ENCODE measurements at regions not wholly inside any gene's neighbourhood (a gene's known extent, or its start where the extent isn't known, plus 50 kb on each side); places are given as distances from the start of the nearest gene placed in this dataset.

DNA sequence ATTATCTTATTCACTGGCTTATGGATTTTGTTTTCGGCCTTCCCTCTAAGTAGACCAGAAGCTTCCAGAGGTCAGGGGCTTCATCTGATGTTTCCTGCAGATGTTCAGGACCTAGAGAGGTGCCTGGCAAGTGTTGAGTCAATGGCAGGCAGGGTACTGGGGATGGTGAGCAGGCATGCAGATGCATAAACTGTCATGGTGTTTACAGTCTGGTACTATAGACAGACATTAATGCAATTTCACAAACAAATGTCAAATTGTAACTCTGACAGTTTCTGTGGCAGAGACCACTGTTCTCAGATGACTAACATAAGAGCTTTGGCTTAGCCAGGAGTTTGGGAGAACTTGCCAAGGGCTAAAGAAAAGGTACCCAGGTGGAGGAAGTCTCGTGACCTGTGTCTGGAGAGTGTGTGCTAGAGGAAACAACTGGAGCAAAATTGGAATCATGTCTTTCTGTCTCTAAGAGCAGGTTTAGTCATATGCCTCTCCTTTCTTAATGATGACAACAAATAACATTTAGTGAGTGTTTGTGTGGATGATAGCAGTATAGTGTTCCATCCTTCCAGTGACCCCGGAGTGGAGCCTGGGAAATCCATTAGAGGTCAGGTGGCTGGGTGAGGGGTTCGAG lies 53.7 kb upstream of the TRAK1 start:
- DNase-seq (ENCODE audit: low read depth in 2 of 2) = no peak

DNA sequence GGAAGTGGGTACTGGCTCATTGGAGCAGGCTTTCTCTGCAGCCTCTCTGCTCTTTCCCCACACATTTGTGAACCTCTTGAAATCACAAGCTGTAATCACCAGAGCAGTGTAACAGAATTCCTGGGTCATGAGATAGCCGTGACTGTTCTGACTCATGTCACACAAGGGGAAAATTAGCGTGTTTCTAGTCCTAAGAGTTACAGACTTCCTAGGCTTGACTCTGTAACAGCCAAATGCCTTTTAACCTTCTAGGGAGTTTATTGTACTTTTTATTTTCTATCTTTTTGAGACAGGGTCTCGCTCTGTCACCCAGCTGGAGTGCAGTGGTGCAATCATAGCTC lies 54.7 kb upstream of the TRAK1 start:
- no peak for DNase-seq (ENCODE audit: low read depth in 2 of 2)

DNA sequence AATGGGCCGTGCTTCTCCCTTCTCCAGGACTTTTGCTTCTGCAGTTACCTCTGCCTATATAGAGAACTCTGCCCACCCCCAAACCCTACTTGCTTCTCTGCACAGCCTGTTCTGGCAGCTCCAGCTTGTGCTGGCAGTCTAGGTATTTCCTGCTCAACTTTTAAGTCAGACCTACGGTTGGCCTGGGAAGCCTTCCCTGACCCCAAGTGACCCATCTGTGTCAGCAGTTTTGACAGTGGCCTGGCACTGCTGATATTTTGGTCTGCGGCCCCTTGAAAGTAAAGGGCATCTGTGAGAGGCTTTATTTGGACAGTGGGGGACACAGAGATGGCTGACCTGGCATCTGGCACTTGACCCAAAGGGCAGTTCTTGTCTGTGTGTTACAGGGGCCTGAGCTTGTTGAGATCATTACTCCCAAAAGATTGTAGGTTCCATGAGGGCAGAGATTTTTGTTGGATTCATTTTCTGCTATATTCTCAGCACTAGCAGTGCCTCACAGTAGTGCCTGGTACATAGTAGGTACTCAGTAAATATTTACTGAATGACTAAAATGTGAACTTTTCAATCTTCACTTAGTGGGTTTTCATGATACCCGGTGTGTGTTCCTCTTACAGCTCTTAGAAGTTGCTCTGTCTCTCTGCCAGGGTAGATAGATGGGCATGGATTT lies 55.2 kb upstream of the TRAK1 start:
- DNase-seq (ENCODE audit: low read depth in 2 of 2) = no peak

DNA sequence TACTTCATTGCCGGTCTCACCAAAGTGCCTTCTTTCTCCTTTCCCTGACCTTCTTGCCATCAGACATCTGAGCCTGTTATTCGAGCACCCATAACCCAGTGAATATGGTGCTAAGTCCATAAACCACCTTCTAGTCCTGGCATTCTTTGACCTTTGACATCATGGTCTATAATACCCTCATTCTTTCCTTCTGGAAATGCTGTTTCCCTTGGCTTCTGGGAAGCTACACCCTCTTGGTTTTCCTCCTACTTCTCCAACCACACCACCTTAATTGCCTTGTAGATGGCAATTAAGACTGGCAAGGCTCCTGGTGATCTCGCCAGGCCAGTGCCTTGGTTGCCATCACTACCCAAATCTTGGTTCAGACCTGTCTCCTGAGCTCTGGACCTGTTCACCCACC lies 56.1 kb upstream of the TRAK1 start:
- no peak for DNase-seq (ENCODE audit: low read depth in 2 of 2)

DNA sequence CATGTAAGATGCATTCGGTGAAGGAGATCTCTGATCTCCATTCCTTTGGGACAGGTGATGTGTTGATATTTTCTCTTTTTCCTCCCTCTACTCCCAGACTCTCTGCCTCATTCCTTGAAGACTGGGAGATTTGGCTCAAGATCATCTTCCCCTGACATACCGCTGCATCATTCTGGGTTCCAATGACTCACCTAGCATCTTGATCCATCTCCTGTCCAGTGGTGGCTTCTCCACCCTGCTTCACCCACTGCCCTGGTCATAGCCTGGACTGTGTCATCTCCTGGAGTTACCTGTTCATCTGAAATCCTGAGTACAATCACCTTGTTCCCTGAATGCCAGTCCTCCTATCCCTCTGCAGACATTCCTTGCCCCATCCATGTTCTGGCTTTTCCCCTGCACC lies 57.4 kb upstream of the TRAK1 start:
- DNase-seq (ENCODE audit: low read depth in 2 of 2) = no peak

DNA sequence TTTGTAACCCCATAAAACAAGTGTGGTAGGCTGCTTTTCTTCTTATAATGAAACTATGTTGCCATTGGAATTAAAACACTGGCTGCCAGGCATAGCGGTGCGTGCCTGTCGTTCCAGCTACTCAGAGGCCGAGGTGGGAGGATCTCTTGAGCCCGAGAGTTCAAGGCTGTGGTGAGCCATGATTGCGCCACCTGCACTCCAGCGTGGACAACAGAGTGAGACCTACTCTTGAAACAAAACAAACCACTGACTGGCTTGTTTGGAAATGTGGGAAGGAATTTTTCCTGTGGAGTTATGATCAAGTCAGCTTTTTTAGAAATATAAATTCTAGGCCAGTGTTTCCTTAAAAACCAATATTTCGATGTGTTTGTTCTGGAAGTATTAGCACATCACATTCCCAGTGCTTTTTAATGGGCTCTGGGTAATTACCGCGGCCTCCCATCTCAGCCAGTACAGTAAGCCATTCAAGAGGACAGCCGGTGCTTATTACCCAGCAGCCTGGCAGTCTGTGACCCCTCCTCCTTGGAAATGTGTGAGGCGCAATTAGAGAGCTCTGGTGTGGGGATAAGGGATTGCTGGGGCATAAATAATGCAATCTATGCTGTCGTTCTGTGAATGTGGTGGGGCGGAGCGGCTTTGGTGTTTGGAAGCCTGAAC lies 58.3 kb upstream of the TRAK1 start:
- no peak for DNase-seq (ENCODE audit: low read depth in 2 of 2)

DNA sequence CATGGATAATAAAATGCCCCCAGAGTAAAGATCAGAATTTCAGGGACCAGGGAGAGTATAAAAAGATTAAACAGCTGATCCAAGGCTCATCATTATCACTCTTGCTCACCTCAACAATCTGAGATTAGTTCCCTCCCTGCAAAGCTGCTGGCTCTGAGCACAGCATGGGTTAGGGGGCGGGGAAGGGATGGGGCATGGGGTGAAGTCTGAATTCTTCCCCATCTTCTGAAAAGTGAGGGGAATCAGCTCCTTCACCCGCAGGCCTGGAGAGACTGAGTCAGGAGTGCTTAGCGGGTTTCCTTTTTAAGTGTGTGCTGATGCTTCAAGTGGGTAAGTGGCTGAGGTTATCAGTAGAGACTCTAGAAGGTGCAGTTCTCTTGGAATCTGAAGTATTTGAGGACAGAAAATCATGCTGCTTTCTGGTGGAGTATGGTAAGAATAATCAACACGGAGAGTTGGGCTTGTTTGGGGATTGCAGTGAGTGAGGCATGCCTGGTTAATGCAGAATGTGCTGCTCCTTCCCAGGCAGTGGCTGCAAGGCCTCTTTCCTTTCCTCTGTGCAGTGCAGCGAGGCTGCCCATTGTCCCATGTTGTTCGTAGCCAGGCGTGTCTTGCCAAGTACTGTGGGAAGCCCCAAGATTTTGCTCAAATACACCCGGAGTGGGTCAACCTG lies 59.2 kb upstream of the TRAK1 start:
- no peak for DNase-seq (ENCODE audit: low read depth in 2 of 2)

DNA sequence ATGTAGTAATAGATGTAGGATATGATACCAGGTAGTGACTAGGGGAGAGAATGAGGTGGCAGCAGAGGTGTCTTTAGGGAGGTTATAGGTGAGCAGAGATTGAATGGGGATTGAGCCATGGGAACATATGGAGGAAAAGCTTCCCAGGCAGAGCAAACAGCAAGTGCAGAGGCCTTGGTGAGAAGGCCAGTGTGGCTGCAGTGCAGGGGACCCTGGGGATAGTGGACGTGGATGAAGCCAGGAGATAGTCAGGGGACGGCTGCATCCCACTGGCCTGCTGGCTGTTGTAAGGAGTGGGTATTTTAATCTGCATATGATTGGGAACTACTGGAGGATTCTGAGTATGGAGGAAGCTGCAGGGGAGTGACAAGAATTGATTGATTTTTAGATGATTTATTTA lies 62.7 kb upstream of the TRAK1 start:
- DNase-seq (ENCODE audit: low read depth in 2 of 2) = no peak

DNA sequence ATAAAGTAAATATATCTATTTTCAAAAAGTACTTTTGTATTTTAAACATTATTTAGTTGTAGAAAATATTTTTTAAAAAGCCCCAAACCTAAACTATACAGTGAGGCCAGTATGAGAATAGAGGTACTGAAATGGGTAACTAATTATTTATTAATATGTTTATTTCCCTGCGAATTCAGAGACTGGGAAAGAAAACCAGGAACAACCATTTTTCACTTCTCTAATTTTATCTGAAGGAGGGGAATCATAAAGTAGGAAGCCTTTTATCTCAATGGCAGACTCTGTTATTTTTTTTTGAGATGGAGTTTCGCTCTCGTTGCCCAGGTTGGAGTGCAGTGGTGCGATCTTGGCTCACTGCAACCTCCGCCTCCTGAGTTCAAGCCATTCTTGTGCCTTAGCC lies 63.6 kb upstream of the TRAK1 start:
- no peak for DNase-seq (ENCODE audit: low read depth in 2 of 2)

DNA sequence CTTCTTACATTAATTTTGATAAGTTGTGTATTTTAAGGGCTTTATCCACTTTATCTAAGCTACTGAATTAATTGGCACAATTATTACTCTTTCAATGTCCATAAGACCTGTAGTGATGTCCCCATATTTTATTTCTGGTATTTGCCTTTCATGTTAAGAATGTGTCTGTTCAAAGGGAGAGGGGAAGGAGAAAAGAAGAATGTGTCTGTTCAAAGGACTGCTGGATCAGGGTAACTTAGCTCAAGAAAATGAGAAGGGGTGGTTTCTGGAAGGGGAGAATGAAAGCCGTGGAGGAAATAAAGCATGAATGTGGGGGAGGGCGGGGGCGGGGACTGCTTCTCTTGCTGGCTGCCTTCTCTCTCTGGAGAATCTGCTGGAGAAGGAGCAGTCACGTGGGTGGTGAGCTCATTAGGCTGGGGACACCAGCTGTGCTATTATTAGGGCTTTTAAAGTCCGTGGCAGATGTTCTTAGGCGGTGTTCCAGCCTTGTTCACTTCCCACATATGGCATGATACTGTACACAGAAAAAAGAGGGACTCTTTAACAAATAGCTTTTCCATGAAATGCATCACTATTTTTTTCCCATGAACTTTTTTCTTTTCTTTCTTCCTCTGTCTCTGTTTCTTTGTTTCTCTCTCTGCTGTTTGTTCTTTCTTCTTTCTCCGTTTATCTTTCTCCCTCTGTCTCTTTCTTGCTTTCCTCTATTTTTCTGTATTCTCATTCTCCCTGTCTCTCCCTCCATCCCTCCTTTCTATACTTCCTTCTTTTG lies 63.7 kb upstream of the ULK4 start:
- peak in 1 of 2 donors; percentile 12 for DNase-seq (ENCODE audit: low read depth in 2 of 2)

DNA sequence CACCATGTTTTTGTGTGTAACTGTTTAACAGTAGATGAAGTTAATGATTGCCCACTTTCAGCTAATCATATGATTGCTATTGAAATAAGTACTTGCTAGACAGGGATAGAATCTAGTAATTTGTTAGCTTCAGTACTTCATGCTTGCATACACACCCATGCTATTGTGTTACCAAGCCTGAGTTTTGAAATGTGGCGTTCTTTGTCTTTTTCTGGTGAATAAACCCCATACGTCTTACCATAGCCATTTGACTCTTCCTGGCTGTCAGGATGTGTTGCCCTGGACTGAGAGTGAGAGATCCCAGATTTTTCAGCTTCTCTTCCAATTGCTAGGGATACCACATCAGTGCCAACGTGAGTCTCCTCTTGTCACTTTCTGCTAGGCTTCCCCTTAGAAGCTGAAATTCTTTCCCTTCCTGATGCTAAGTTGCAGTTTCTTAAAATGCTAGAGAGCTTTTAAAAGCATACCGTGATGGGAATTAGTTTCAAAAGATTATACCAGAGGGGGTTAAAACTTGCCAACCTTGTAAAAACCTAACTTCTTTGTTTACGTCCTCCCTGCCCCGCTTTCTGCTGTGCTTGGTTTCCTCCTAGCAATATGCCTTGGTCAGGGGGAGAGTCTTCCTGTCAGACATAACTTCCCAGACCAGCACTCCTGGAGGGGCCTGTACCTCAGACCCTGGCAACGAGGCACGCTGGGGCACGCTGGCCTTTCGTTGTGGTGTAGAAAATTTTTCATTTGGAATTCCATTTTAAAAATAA lies 62.9 kb upstream of the ULK4 start:
- DNase-seq (ENCODE audit: low read depth in 2 of 2) = no peak

DNA sequence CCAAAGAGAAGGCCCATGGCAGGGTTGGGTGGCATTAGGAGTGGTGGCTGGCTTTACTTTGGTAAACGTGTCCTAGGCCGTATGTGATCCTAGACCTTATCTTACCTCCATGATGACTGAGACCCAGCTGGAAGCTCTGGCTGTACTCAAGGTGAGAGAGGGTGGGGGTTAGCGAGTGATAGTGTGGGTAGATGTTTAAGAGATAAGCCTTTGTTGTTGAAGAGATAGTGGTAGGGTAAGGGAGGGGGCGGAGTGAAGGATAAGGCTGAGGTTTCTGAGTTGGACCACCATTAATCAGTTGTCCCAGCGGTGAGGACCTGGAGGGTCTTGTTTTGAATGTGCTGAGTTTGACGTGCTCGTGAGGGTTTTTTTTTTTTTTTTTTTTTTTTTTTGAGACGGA lies 61.5 kb upstream of the ULK4 start:
- no peak for DNase-seq (ENCODE audit: low read depth in 2 of 2)

DNA sequence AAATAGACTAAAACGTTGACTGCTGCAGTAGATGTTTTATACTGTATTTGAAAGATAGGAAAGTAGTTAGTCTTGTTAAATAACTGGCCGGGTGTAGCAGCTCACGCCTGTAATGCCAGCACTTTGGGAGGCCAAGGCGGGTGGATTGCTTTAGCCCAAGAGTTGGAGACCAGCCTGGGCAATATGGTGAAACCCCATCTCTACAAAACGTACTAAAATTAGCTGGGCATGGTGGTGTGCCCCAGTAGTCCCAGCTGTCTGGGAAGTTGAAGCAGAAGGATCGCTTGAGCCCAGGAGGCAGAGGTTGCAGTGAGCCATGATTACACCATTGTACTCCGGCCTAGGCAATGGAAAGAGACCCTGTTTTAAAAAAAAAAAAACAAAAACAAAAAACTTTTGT lies 60.5 kb upstream of the ULK4 start:
- no peak for DNase-seq (ENCODE audit: low read depth in 2 of 2)

DNA sequence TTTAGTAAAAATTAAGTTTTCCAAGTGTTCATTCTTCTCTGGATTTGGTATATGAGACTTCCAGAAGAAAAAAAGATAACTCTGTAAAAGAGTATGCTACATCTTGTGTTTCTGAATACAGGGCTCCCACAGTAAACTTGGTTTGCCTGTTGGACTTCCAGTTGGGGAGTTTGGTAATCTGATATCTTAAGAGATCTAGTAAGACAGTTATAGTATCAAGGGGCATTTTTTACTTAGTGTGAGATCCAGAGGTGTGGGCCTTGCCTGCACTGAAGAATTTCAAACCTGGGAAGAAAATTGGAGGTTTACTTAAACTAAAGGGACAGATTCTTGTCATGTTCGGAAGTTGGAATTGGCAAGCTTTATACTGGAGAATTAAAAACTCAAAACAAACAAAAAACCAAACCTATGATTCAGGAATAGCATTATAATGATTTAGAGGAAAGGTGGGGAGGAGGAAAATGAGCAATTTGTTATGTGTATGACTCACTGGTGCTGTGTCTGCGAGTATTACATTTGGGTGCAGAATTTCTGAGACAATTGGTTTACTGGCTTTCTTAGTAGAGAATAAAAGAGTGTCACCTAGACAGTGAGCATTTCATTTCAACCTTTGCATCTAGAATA lies 58.9 kb upstream of the ULK4 start:
- no peak for DNase-seq (ENCODE audit: low read depth in 2 of 2)

DNA sequence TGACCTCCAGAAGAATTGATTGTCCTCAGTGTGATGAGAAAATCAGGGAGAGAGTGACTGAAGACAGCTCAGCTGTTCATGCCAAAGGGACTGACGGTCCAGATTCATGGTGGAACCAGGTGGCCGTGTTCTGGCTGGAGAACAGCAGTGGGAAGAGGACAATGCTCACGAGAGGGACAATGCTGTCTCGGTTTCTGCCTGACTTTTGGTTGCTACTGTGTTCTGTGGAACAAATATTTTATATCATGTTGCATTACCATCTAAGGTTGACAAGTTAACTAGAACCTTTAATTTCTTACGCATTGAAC lies 58.0 kb upstream of the ULK4 start:
- DNase-seq (ENCODE audit: low read depth in 2 of 2) = no peak

DNA sequence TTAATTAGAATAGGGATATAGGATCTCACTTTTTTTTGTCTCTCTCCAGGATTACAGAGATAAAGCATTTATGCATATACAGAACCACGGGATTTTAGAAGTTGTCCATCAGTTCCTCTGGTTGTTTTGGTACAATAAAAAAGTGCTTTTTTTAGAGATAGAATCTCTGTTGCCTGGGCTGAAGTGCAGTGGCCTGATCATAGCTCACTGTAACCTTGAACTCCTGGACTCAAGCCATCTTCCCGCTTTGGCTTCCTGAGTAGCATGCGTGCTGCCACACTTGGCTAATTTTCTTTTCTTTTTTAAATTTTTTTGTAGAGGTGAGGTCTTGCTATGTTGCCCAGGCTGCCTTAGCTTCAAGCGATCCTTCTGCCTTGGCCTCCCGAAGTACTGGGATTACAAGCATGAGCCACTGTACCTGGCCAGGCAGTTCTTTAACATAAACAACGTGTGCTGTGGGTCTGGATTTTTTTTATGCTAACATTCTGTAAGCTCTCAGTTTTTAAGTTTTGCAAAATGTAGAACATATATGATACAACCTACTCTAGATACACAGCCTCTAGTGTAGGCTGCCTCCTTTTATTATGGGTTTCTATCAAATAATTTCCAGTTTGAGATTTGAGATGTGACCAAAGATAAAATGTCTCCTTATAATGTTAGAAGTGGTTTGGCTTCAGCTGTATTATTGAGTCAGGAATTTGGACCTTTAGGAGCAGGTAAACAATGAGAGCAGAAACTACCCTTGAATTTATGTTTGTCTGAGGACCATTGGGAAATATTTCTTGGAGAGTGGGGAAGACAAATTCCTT lies 57.4 kb upstream of the ULK4 start:
- no peak for DNase-seq (ENCODE audit: low read depth in 2 of 2)

DNA sequence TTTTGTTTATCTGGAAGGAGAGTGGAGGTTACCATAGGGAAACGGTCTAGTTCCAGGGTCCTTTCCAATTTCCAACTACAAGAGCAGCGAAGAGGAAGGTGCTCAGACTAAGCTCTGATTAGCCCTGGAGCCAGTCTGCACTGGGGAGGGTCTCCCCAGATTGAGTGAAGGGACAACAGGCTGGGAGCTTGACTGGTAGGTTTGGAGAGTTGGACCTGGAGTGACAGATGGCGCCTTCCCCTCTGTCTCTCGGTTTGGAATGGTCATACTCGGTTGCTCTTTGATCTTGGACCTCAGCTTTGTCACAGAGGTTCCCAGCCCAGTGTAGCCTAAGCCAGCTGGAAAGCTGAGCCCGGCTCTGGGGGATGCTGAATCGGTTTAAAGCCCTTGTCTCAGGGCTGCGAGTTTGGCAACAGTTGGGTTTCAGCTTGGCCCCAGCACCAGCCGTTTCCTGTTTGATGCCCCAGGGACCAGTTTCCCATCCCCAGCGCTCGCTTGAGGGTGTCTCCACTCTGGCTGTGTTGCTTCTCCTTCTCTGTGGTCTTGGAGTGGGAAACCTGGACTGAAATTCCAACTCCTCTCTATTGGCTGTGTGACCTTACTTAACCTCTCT lies 53.1 kb upstream of the ULK4 start:
- DNase-seq (ENCODE audit: low read depth in 2 of 2) = no peak

DNA sequence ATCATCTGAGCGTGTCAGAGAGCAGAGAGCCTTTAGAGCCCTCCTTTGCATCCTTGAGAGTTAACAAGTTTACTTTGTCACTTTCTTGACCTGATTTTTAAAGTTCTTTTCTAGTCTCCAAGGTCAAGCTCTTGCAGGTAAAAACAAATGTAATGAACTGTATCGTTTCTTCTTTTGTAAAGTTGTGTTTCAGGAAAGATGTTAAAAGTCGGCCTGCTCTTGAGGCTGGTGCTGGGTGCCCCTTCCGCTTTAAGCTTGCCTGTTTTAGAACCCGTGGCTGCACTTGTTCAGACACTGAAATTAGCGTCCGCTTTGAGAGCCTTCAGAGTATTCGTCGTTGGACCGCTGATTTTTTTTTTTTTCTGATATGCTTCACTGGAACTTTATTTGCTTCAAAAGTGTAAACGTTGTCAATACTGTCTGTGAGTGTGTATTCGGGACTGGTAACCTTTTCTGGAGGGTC lies 52.6 kb upstream of the ULK4 start:
- no peak for DNase-seq (ENCODE audit: low read depth in 2 of 2)

DNA sequence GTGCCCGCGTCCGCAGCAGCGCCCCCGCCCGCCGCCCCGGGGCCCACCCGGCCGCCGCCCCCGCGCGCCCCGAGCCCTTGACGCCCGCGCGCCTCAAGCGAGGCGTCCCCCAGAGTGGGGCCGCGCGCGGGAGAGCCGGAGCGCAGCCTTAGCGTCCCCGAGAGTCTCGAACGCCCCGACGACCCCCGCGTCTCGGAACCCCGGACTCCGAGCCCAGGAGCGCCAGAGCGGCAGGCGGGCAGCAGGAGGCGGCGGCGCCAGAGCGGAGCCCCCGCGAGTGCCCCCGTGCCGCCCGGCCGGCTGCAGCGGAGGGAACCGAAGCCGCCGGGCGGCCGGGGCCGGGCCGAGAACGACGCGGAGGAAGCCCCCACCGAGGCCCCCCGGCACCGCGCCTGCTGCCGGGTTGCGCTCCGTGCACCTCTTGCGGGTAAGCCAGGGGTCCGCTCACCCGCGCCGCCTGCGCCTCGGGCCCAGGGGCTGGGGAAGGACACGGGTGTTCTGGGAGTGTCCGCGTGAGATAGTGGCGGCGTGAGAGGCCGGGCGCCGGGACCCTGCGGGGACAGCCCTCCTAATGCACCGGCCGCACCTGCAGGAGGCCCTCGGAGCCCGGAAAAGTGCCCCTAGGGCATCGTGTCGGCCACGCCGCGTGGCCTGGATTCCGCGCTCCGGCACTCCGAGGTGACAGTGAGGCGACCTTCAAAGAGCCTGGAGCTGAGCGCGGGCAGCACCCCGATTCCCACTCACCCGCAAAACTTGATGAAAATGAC lies 52.0 kb upstream of the ULK4 start:
- DNase-seq (ENCODE audit: low read depth in 2 of 2) = peak in 1 of 2 donors; percentile 18

Measured in stimulated activated CD4-positive, alpha-beta T cell treated with anti-CD3 and anti-CD28 coated beads, Interleukin-1b, Interleukin-23, amount 100 ng/mL, for 4 hours (primary cell).